PC-3 (cell line): ENCODE measurements at regions not wholly inside any gene's neighbourhood (a gene's known extent, or its start where the extent isn't known, plus 50 kb on each side); places are given as distances from the start of the nearest gene placed in this dataset.

Experiments used
- CTCF ChIP-seq: fragments of 300-600 bp; sonication (generic); conservative IDR thresholded peaks from 2 replicates; pipeline ENCODE4 v1.5.1; 2017; ENCODE audit warnings: antibody characterized with exemption, low read depth, mild to moderate bottlenecking, low read length
- EZH2 ChIP-seq: fragments of 300-600 bp; sonication (generic); IDR thresholded peaks from one replicate; pipeline ENCODE4 v1.6.1; 2017; ENCODE audit warnings: antibody characterized with exemption, mild to moderate bottlenecking, low read length; ENCODE audit not compliant: unreplicated experiment

GRCh38 chr17:52930581-52930980, 772.1 kb upstream of the CA10 start:
- no peak for TF ChIP-seq CTCF
- no peak for TF ChIP-seq EZH2
